B cell (primary cell): ENCODE measurements at regions not wholly inside any gene's neighbourhood (a gene's known extent, or its start where the extent isn't known, plus 50 kb on each side); places are given as distances from the start of the nearest gene placed in this dataset.

Experiments
- CTCF ChIP-seq: fragments of 200-600 bp; IDR thresholded peaks from one replicate; pipeline ENCODE4 v1.8.0; 2022; ENCODE audit warnings: antibody characterized with exemption, mild to moderate bottlenecking
- EZH2 ChIP-seq: IDR thresholded peaks from 2 replicates; pipeline ENCODE4 v1.6.1; 2012; ENCODE audit warnings: borderline replicate concordance, low read depth, mild to moderate bottlenecking, moderate library complexity, low read length; ENCODE audit not compliant: insufficient read depth, poor library complexity, severe bottlenecking

- no peak for TF ChIP-seq CTCF
- no peak for TF ChIP-seq EZH2
These were observed 520.5 kb downstream of the TDRD15 start for GRCh38 chr2:21644266-21644665.
